IMR-90 (cell line): ENCODE measurements at regions not wholly inside any gene's neighbourhood (a gene's known extent, or its start where the extent isn't known, plus 50 kb on each side); places are given as distances from the start of the nearest gene placed in this dataset.

Source experiments
- ATAC-seq: fragments of 200-7000 bp; cut with Tn5 transposase; 2 replicates; pipeline ENCODE4 v1.9.1; 2020; ENCODE audit warnings: low read depth, mild to moderate bottlenecking, moderate library complexity
- BruUV-seq: library from RNA; stranded (reverse); fragments of 400-500 nt; replicated peaks from 2 replicates; lab custom pipeline; 2021; lab: Mats Ljungman, UMichigan
- CTCF ChIA-PET: fragments of 300-600 bp; formaldehyde crosslinking; extraction: SDS; loops from one replicate; lab custom pipeline; 2021; ENCODE audit warnings: antibody characterized with exemption; lab: Yijun Ruan, JAX
- POLR2A ChIA-PET: fragments of 300-600 bp; sonication (Branson Sonifier 250); formaldehyde crosslinking; loops from one replicate; lab custom pipeline; 2022; ENCODE audit warnings: antibody characterized with exemption; ENCODE audit not compliant: unreplicated experiment; lab: Charles Lee
- DNase-seq: peaks from one replicate; pipeline ENCODE4 v3.0.0; 2013
- H2AFZ ChIP-seq: replicated peaks from 2 replicates; pipeline ENCODE3; 2013; ENCODE audit warnings: low read length, mild to moderate bottlenecking; ENCODE audit not compliant: poor library complexity
- H2AK5ac ChIP-seq: 2 replicates; pipeline ENCODE4 v1.6.1; 2013; ENCODE audit warnings: low read depth, low read length, inconsistent platforms
- H2AK9ac ChIP-seq: replicated peaks from 2 replicates; pipeline ENCODE3; 2013; ENCODE audit warnings: mild to moderate bottlenecking, low read depth, low read length, moderate library complexity; ENCODE audit not compliant: poor library complexity
- H2BK120ac ChIP-seq: 2 replicates; pipeline ENCODE4 v1.6.1; 2013; ENCODE audit warnings: low read depth, low read length, inconsistent platforms
- H2BK15ac ChIP-seq: 3 replicates; pipeline ENCODE4 v1.6.1; 2013; ENCODE audit warnings: low read depth, low read length, inconsistent platforms
- H2BK20ac ChIP-seq: 2 replicates; pipeline ENCODE4 v1.6.1; 2013; ENCODE audit warnings: low read depth, mild to moderate bottlenecking, inconsistent platforms, low read length, moderate library complexity
- H2BK5ac ChIP-seq: 2 replicates; pipeline ENCODE4 v1.6.1; 2013; ENCODE audit warnings: mild to moderate bottlenecking, low read depth, low read length, inconsistent platforms; ENCODE audit not compliant: poor library complexity, severe bottlenecking
- H3K14ac ChIP-seq: replicated peaks from 2 replicates; pipeline ENCODE4 v1.6.1; 2013; ENCODE audit warnings: low read depth, low read length, inconsistent platforms
- H3K18ac ChIP-seq: 2 replicates; pipeline ENCODE4 v1.6.1; 2013; ENCODE audit warnings: low read depth, low read length, control low read depth
- H3K23ac ChIP-seq: 2 replicates; pipeline ENCODE4 v1.6.1; 2013; ENCODE audit warnings: low read depth, low read length, inconsistent platforms
- H3K27ac ChIP-seq: 2 replicates; pipeline ENCODE4 v1.5.1; 2013; ENCODE audit warnings: mild to moderate bottlenecking, control low read depth, low read length; ENCODE audit not compliant: insufficient read depth
- H3K27me3 ChIP-seq: 2 replicates; pipeline ENCODE4 v1.6.1; 2013; ENCODE audit warnings: low read length; ENCODE audit not compliant: control insufficient read depth, insufficient read depth
- H3K36me3 ChIP-seq: 2 replicates; pipeline ENCODE4 v1.6.1; 2013; ENCODE audit warnings: low read length, mixed read lengths; ENCODE audit not compliant: control insufficient read depth, insufficient read depth
- H3K4ac ChIP-seq: 2 replicates; pipeline ENCODE4 v1.6.1; 2013; ENCODE audit warnings: low read depth, low read length, inconsistent platforms
- H3K4me1 ChIP-seq: 2 replicates; pipeline ENCODE4 v1.6.1; 2013; ENCODE audit warnings: low read length, mixed read lengths; ENCODE audit not compliant: control insufficient read depth, insufficient read depth
- H3K4me2 ChIP-seq: 2 replicates; pipeline ENCODE4 v1.6.1; 2013; ENCODE audit warnings: low read depth, mild to moderate bottlenecking, control low read depth, low read length, moderate library complexity
- H3K4me3 ChIP-seq: 2 replicates; pipeline ENCODE4 v1.5.1; 2013; ENCODE audit warnings: low read depth, mild to moderate bottlenecking, control low read depth, low read length, moderate library complexity; ENCODE audit not compliant: insufficient read depth
- H3K56ac ChIP-seq: 2 replicates; pipeline ENCODE4 v1.6.1; 2013; ENCODE audit warnings: low read length, inconsistent platforms; ENCODE audit not compliant: insufficient read depth; ENCODE audit errors: extremely low read depth
- H3K79me1 ChIP-seq, 2 experiments: 2 replicates each; pipeline ENCODE4 v1.6.1; 2013; ENCODE audit warnings: low read length in 2 of 2, inconsistent platforms in 1 of 2, low read depth in 1 of 2
- H3K9ac ChIP-seq: 2 replicates; pipeline ENCODE4 v1.6.1; 2013; ENCODE audit warnings: low read depth, low read length, control low read depth
- H3K9me1 ChIP-seq: 2 replicates; pipeline ENCODE4 v1.6.1; 2013; ENCODE audit warnings: low read length, inconsistent platforms; ENCODE audit not compliant: insufficient read depth
- H3K9me3 ChIP-seq: 2 replicates; pipeline ENCODE4 v1.6.1; 2013; ENCODE audit warnings: low read length; ENCODE audit not compliant: control insufficient read depth, insufficient read depth
- H4K20me1 ChIP-seq: 2 replicates; pipeline ENCODE4 v1.6.1; 2013; ENCODE audit warnings: low read length, inconsistent platforms; ENCODE audit not compliant: insufficient read depth
- H4K5ac ChIP-seq: 2 replicates; pipeline ENCODE4 v1.6.1; 2013; ENCODE audit warnings: mild to moderate bottlenecking, low read depth, low read length, control low read depth
- H4K8ac ChIP-seq, 2 experiments: 2 replicates each; pipeline ENCODE4 v1.6.1; 2013; ENCODE audit warnings: low read depth in 2 of 2, low read length in 2 of 2, control low read depth in 1 of 2, inconsistent platforms in 1 of 2
- H4K91ac ChIP-seq: 2 replicates; pipeline ENCODE4 v1.6.1; 2013; ENCODE audit warnings: low read depth, low read length, inconsistent platforms; ENCODE audit not compliant: insufficient read depth
- BHLHE40 ChIP-seq: fragments of 150-350 bp; IDR thresholded peaks from 2 replicates; pipeline ENCODE4 v1.6.1; 2016; ENCODE audit warnings: mild to moderate bottlenecking, low read depth, low read length
- CEBPB ChIP-seq: IDR thresholded peaks from 2 replicates; pipeline ENCODE4 v1.6.1; 2012; ENCODE audit warnings: low read depth, low read length, improper control_type of control experiment
- CHD1 ChIP-seq: IDR thresholded peaks from 2 replicates; pipeline ENCODE4 v1.6.1; 2012; ENCODE audit warnings: low read depth, low read length, improper control_type of control experiment
- MAZ ChIP-seq: IDR thresholded peaks from 2 replicates; pipeline ENCODE4 v1.6.1; 2012; ENCODE audit warnings: low read depth, mild to moderate bottlenecking, low read length, improper control_type of control experiment, moderate library complexity, borderline replicate concordance
- NFE2L2 ChIP-seq: fragments of 150-350 bp; IDR thresholded peaks from 2 replicates; pipeline ENCODE4 v1.6.1; 2016; ENCODE audit warnings: low read depth, mild to moderate bottlenecking, low read length
- POLR2A ChIP-seq: IDR thresholded peaks from 2 replicates; pipeline ENCODE4 v1.6.1; 2012; ENCODE audit warnings: mild to moderate bottlenecking, low read depth, low read length
- RAD21 ChIP-seq: IDR thresholded peaks from 2 replicates; pipeline ENCODE4 v1.6.1; 2012; ENCODE audit warnings: low read length, improper control_type of control experiment
- RCOR1 ChIP-seq: IDR thresholded peaks from 2 replicates; pipeline ENCODE4 v1.6.1; 2012; ENCODE audit warnings: mild to moderate bottlenecking, low read length, improper control_type of control experiment; ENCODE audit not compliant: insufficient replicate concordance
- RFX5 ChIP-seq: IDR thresholded peaks from 2 replicates; pipeline ENCODE4 v1.8.0; 2012; ENCODE audit warnings: low read depth, mild to moderate bottlenecking, low read length, moderate library complexity
- WGBS, 2 experiments: methylation state at CpG; one replicate each; pipeline versions ENCODE4 v1.1.5 to v1.1.7; 2013; ENCODE audit warnings: missing lambda C conversion rate in 2 of 2; ENCODE audit not compliant: insufficient read length in 1 of 2; ENCODE audit errors: extremely low coverage in 2 of 2; 5-methylcytosine and 5-hydroxymethylcytosine counted together
- dilution Hi-C: fragments of 300-500 bp; cut with HindIII; formaldehyde crosslinking; loops from one replicate; pipeline ENCODE4 v1.14.3; 2018; ENCODE audit warnings: low sequenced_read_pairs; ENCODE audit not compliant: unreplicated experiment
- in situ Hi-C: fragments of 300-500 bp; cut with MboI; formaldehyde crosslinking; loops from 3 replicates; pipeline ENCODE4 v1.14.3; 2019; ENCODE audit warnings: low sequenced_read_pairs, inconsistent platforms, mixed read lengths
- intact Hi-C: fragments of 100-400 bp; cut with micrococcal nuclease; formaldehyde crosslinking; loops from 2 replicates; pipeline ENCODE4 v1.10.0; 2022
- TF ChIP-seq, protein P1 (sequence below): fragments of 150-350 bp; IDR thresholded peaks from 2 replicates; pipeline ENCODE4 v1.6.1; 2016; ENCODE audit warnings: low read depth, mild to moderate bottlenecking, low read length, moderate library complexity, borderline replicate concordance

DNA sequence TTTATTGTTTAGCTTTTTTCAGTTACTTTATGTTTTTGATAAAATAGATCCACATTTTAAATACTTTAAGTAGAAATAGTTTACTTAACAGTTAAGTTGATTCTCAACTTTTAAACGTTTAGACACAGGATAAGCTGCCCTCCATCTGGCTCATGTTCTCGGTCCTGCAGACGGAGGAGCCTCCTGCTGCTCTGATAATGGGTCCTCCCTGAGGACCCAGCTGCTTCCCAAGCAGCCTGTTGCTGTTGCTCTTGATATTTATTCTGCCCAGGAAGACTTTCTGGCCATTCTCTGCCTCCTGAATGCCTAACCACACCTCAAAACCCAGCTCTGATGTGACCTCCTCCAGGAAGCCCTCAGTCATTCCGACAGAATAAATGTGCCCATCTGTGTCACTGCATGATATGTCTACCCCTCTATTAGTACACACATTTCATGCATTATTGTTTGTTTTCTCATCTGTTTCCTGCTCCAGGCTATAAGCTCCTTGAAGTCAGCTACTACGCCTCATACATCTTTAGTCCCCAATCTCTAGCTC is 267.2 kb upstream of the MSX2 start:
- Histone ChIP-seq H3K4me1 (no peaks in the 10 kb centered on the region), H3K18ac (no peak overlapping the region), H3K4me3 (no peak overlapping the region), H3K9ac (no peak overlapping the region), H2AFZ (no peak overlapping the region), H3K9me1 (no peaks in the 10 kb centered on the region), H3K9me3 (no peaks in the 10 kb centered on the region), H3K79me1 (no peaks in the 10 kb centered on the region), H2BK5ac (no peak overlapping the region), H3K36me3 (no peaks in the 10 kb centered on the region), H2BK120ac (no peak overlapping the region), H2AK5ac (no peak overlapping the region), H3K27ac (no peak overlapping the region), H4K20me1 (no peaks in the 10 kb centered on the region), H3K14ac (no peak overlapping the region), H2AK9ac (no peak overlapping the region), H3K4me2 (no peak overlapping the region), H4K8ac (no peak overlapping the region), H4K5ac (no peak overlapping the region), H3K27me3 (peaks cover 4% of the 10 kb centered on the region), H4K91ac (no peak overlapping the region), H3K56ac (no peak overlapping the region), H2BK20ac (no peak overlapping the region), H3K4ac (no peak overlapping the region), H2BK15ac (no peak overlapping the region), H3K23ac (no peak overlapping the region)
- ATAC-seq (no peak), DNase-seq (no peak)
- intact Hi-C loops (no loop called here), dilution Hi-C loops (no loop called here), in situ Hi-C loops (no loop called here)
- BruUV-seq, result no TSS peak
- no peak for TF ChIP-seq RCOR1
- TF ChIP-seq, protein P1, sequence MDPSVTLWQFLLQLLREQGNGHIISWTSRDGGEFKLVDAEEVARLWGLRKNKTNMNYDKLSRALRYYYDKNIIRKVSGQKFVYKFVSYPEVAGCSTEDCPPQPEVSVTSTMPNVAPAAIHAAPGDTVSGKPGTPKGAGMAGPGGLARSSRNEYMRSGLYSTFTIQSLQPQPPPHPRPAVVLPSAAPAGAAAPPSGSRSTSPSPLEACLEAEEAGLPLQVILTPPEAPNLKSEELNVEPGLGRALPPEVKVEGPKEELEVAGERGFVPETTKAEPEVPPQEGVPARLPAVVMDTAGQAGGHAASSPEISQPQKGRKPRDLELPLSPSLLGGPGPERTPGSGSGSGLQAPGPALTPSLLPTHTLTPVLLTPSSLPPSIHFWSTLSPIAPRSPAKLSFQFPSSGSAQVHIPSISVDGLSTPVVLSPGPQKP, result no peak
- no peak for TF ChIP-seq RFX5
- TF ChIP-seq RAD21, result no peak
- no peak for TF ChIP-seq CHD1
- no peak for TF ChIP-seq CEBPB
- TF ChIP-seq MAZ, result no peak
- TF ChIP-seq NFE2L2, result no peak
- TF ChIP-seq POLR2A, result no peak
- no peak for TF ChIP-seq BHLHE40
- 10% methylated on average over 2 of the region's 5 CpGs; no CpG with 5 or more reads in 1 of the 2 experiments for WGBS, 2 experiments
- POLR2A ChIA-PET, result interaction anchor here (0.6 kb wide), 1 partner anchor 126 kb away, joined by 6 read pairs; no protein-coding TSS in a partner anchor
- CTCF ChIA-PET, result no interaction called here
